Upper lobe of right lung (tissue), 1 donor: ENCODE measurements at regions not wholly inside any gene's neighbourhood (a gene's known extent, or its start where the extent isn't known, plus 50 kb on each side); places are given as distances from the start of the nearest gene placed in this dataset.

Experiments used
- ATAC-seq: fragments of 200-7000 bp; cut with Tn5 transposase; one replicate; pipeline ENCODE4 v1.9.1; 2020; ENCODE audit warnings: mild to moderate bottlenecking, moderate library complexity
- DNase-seq: peaks from one replicate; pipeline ENCODE4 v3.0.0-alpha.2; 2020
- H3K27ac ChIP-seq: fragments of 200-600 bp; one replicate; pipeline ENCODE4 v1.8.0; 2022
- H3K27me3 ChIP-seq: fragments of 200-600 bp; one replicate; pipeline ENCODE4 v1.8.0; 2022; ENCODE audit warnings: mild to moderate bottlenecking
- H3K36me3 ChIP-seq: fragments of 200-600 bp; one replicate; pipeline ENCODE4 v1.8.0; 2022
- H3K4me1 ChIP-seq: fragments of 200-600 bp; one replicate; pipeline ENCODE4 v1.8.0; 2022
- H3K4me3 ChIP-seq: fragments of 200-600 bp; one replicate; pipeline ENCODE4 v1.8.0; 2022; ENCODE audit warnings: mild to moderate bottlenecking
- H3K9me3 ChIP-seq: fragments of 200-600 bp; one replicate; pipeline ENCODE4 v1.8.0; 2022
- CTCF ChIP-seq: fragments of 200-600 bp; IDR thresholded peaks from one replicate; pipeline ENCODE4 v1.8.0; 2022; ENCODE audit warnings: antibody characterized with exemption
- intact Hi-C: fragments of 100-400 bp; cut with DNase I; formaldehyde crosslinking; loops from one replicate; pipeline ENCODE4 v1.11.0; 2022
- donor health status: DM: no; HTN: yes; CAD: no; lungs with severe emphysema.

GRCh38 chr7:46507560-46507959 is 586.5 kb upstream of the IGFBP3 start:
- intact Hi-C loops, result no loop called here
- Histone ChIP-seq H3K27me3 (no peaks in the 10 kb centered on the region), H3K4me1 (no peaks in the 10 kb centered on the region), H3K36me3 (no peaks in the 10 kb centered on the region), H3K4me3 (no peak overlapping the region), H3K27ac (no peak overlapping the region), H3K9me3 (no peaks in the 10 kb centered on the region)
- no peak for ATAC-seq
- no peak for DNase-seq
- no peak for TF ChIP-seq CTCF

- H3K27ac ChIP-seq, result no peak overlapping the region
- no peaks in the 10 kb centered on the region for H3K27me3 ChIP-seq
- intact Hi-C loops, result no loop called here
- ATAC-seq (no peak), DNase-seq (no peak)
- no peaks in the 10 kb centered on the region for H3K4me1 ChIP-seq
- no peaks in the 10 kb centered on the region for H3K9me3 ChIP-seq
- H3K36me3 ChIP-seq, result no peaks in the 10 kb centered on the region
- no peak overlapping the region for H3K4me3 ChIP-seq
- TF ChIP-seq CTCF, result no peak
These were observed 573.4 kb upstream of the IGFBP3 start for GRCh38 chr7:46494441-46494840.

- Histone ChIP-seq H3K27me3 (no peaks in the 10 kb centered on the region), H3K4me3 (no peak overlapping the region), H3K4me1 (no peaks in the 10 kb centered on the region), H3K9me3 (no peaks in the 10 kb centered on the region), H3K36me3 (no peaks in the 10 kb centered on the region), H3K27ac (no peak overlapping the region)
- TF ChIP-seq CTCF, result no peak
- ATAC-seq, result no peak
- intact Hi-C loops, result no loop called here
- DNase-seq, result no peak
These were observed 573.0 kb upstream of the IGFBP3 start for GRCh38 chr7:46494028-46494427.

GRCh38 chr7:46493196-46493595 is 572.1 kb upstream of the IGFBP3 start:
- no peak overlapping the region for H3K4me3 ChIP-seq
- no peak for DNase-seq
- H3K27me3 ChIP-seq, result no peaks in the 10 kb centered on the region
- no peaks in the 10 kb centered on the region for H3K9me3 ChIP-seq
- intact Hi-C loops, result no loop called here
- no peak for TF ChIP-seq CTCF
- no peaks in the 10 kb centered on the region for H3K4me1 ChIP-seq
- no peaks in the 10 kb centered on the region for H3K36me3 ChIP-seq
- ATAC-seq, result no peak
- no peak overlapping the region for H3K27ac ChIP-seq

GRCh38 chr7:46492466-46492865 is 571.4 kb upstream of the IGFBP3 start:
- no peaks in the 10 kb centered on the region for H3K9me3 ChIP-seq
- DNase-seq (no peak), ATAC-seq (no peak)
- H3K36me3 ChIP-seq, result no peaks in the 10 kb centered on the region
- intact Hi-C loops, result no loop called here
- no peak overlapping the region for H3K27ac ChIP-seq
- no peaks in the 10 kb centered on the region for H3K4me1 ChIP-seq
- H3K4me3 ChIP-seq, result no peak overlapping the region
- H3K27me3 ChIP-seq, result no peaks in the 10 kb centered on the region
- no peak for TF ChIP-seq CTCF

- Histone ChIP-seq H3K4me1 (no peaks in the 10 kb centered on the region), H3K36me3 (no peaks in the 10 kb centered on the region), H3K27ac (no peak overlapping the region), H3K4me3 (no peak overlapping the region), H3K9me3 (no peaks in the 10 kb centered on the region), H3K27me3 (no peaks in the 10 kb centered on the region)
- ATAC-seq (no peak), DNase-seq (no peak)
- no peak for TF ChIP-seq CTCF
- intact Hi-C loops, result no loop called here
These were observed 569.3 kb upstream of the IGFBP3 start for GRCh38 chr7:46490406-46490805.
